RPMI7951 (cell line): ENCODE measurements at regions not wholly inside any gene's neighbourhood (a gene's known extent, or its start where the extent isn't known, plus 50 kb on each side); places are given as distances from the start of the nearest gene placed in this dataset.

Experiments
- DNase-seq: peaks from one replicate; pipeline ENCODE4 v3.0.0-alpha.2; 2012; ENCODE audit warnings: low read depth

- DNase-seq, result no peak
Observed at GRCh38 chr1:80436851-80437250, 1363.9 kb upstream of the ADGRL2 start.

- DNase-seq, result no peak
Observed at GRCh38 chr1:80427881-80428280, 1372.9 kb upstream of the ADGRL2 start.

- no peak for DNase-seq
Observed at GRCh38 chr1:80424249-80424648, 1376.5 kb upstream of the ADGRL2 start.

DNA sequence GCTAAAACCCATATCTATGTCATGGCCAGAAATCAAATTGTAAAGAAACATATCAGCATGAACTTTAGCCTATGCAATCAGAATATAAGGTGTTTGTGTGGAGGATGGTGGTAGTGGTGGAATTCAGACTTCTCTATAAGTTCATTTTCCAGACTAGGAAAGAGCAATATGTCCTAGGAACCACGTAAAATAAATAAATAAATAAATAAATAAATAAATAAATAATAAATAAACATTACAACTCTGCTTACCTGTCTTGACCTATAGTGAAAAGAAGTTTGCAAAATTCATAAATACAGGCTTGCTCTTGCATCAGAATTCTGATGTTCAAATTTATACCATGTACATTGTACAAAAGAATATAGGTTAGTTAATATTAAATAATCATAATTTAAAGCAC lies 1382.6 kb upstream of the ADGRL2 start:
- no peak for DNase-seq

DNA sequence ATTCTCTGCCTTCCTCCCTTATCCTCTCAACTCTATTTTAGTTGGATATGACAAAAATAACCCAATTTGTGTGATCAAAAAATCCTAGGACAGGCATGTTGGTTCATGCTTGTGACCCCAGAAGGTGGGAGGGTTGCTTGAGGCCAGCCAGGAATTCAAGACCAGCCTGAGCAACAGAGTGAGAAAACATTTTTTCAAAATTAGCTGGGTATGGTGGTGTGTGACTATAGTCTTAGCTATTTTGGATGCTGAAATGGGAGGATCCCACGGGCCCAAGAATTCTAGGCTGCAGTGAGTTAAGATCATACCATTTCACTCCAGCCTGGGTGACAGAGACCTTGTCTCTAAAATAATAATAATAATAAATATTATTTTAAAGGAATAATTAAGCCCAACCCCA lies 1383.1 kb upstream of the ADGRL2 start:
- no peak for DNase-seq

DNA sequence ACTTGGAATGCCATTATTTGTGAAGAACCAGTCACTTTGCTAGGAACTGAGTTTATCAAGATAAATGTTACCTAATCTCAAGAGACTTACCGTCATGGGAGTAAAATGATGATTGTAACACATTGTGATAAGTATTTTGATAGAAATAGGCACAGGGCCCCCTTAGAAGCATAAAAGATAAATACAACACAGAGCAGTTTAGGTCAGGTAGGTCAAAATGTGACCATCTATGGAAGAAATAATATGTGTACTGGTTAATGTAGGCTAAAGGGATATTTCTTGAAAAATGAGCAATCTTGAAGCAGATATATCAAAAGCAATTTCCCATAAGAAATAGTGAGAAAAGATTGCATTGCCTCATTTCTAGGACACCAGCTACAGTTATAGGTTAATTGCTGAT lies 1386.8 kb upstream of the ADGRL2 start:
- no peak for DNase-seq

DNA sequence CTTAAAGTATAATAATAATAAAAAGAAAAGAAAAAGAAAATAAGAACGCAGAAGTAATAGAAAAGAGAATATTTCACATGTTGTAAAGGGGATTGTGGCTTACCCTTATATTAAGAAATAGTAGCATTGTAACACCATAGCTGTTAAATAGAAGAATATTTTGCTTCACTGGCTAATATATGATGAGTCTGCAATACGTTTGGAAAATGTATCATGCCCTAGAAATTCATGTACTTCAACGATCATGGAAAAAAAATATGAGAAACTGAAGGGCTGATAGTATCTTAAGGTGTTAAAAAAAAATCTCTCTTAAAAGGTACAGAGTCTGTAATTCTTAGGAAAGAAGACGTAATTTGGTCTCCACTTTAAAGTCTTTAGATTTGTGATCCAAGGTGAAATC lies 1390.5 kb upstream of the ADGRL2 start:
- no peak for DNase-seq

- no peak for DNase-seq
Observed at GRCh38 chr1:80403471-80403893, 1397.0 kb upstream of the ADGRL4 start.

GRCh38 chr1:80402625-80403024 lies 1396.1 kb upstream of the ADGRL4 start:
- no peak for DNase-seq

- no peak for DNase-seq
Observed at GRCh38 chr1:80401757-80402156, 1395.2 kb upstream of the ADGRL4 start.

- DNase-seq, result no peak
Observed at GRCh38 chr1:80392529-80392928, 1386.0 kb upstream of the ADGRL4 start.

- DNase-seq, result no peak
Observed at GRCh38 chr1:80385650-80386049, 1379.1 kb upstream of the ADGRL4 start.

DNA sequence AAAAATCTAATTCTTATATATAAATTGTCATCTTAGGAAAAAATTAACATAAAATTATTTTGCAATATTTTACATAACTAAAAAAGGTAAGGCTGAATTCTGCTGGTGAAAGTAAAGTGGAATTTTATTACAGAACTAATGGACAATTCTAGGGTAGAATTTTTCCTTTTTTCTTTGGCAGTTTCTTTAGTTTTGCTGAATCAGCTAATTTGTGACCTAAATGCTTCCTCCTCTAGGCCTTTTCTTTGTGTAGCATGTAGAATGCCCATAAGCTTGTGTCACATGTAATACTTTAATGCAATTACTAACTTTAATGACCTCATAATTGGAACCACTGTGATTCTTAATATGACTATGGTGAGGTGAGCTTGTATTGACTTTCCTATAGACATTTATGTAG lies 1378.4 kb upstream of the ADGRL4 start:
- DNase-seq, result no peak

DNA sequence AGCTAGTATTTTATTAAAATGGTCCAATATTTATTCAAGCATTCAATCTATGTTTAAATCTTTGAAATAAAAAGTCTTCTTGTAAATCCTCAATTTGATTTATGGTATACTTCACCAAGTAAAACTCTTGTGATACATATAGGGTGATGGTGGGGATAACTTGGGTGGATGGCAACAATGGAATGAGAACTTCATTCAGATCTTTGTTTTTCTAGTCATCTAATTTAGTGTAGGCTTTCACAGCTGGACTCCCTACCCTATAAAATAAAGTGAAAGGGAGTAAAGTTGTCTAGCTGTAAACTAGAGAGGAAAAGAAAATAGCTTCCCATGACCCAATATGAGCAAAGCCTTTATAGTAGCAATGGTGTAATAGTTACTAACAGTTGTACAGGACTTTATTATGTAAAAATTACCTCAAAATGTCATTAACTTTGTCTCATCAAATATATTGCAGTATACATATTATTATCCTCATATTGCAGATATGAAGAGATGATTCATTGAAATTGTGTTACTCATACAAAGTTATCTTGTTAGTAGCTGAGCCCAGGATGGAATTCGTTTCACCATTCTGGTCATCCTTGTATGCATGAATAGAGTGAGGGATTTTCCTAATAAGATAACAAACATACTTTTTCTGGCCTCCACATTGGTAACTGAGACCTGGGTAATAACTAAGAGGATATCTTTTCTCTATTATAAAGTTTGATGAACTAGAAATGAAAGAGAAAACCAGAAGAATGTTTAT lies 1377.7 kb upstream of the ADGRL4 start:
- no peak for DNase-seq

GRCh38 chr1:80375662-80376061 lies 1369.1 kb upstream of the ADGRL4 start:
- no peak for DNase-seq

- DNase-seq, result no peak
Observed at GRCh38 chr1:80375109-80375508, 1368.6 kb upstream of the ADGRL4 start.

DNA sequence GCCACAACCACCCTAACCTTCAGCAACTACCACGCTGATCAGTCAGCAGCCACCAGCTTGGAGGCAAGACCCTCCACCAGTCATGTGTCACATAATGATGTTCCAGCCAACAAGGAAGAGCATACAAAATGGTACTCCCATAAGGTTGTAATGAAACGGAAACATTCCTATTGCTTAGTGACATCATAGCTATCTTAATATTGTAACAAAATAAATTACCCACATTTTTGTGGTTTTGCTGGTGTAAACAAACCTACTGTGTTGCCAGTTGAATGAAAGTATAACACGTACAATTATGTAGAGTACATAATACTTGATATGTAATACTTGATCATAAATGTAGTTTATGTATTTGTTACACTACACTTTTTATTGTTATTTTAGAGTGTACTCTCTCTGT lies 1363.2 kb upstream of the ADGRL4 start:
- no peak for DNase-seq

DNA sequence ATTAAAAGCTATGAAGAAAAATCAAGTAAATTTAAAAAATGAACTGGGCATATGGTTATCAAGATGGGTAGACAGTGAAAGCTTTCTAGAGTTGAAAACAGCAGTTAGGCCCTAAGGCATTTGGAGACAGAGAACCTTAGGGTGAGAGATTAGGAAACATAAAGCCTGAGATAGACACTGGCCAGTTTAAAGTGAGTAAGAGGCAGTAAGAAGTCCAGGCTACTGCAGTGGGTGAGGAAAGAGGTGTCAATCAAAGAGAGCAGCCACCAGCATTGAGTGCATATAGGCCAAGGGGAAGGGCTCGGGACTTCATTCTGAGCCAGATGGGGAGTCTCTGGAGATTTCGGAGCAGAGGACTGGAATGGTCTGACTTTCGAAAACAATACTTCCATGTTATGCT lies 1360.5 kb upstream of the ADGRL4 start:
- DNase-seq, result no peak

DNA sequence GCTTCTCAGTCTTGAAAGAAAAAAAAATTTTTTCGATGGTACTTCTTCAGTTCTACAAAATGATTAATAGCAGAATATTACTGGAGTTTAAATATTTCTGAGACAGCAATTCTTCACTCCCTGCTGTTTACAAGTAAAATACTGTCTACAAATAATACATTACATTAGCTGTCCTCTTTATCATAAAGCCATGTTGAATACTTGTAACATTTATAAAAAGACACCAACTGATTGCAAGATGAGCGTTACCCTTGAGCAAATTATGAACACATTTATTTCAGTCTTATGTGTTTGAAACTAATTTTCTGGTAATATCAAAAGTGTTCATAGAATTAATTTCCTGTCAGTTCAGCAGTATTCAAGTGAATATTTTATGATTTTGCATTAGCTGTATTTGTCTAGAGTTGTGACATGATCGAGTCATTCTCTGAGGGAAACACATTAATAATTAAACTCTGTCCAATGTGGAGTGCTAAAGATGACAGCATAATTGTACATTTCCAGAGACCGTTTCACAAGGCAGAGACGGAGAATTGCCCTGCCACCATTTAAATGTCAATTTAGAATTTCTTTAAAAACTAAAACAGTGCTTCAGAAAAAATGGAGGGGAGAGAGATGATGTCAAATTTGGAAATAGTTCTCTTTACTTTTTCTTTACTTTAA lies 1359.0 kb upstream of the ADGRL4 start:
- DNase-seq, result no peak

- no peak for DNase-seq
Observed at GRCh38 chr1:80363689-80364475, 1357.4 kb upstream of the ADGRL4 start.

GRCh38 chr1:80359666-80360065 lies 1353.1 kb upstream of the ADGRL4 start:
- no peak for DNase-seq

DNA sequence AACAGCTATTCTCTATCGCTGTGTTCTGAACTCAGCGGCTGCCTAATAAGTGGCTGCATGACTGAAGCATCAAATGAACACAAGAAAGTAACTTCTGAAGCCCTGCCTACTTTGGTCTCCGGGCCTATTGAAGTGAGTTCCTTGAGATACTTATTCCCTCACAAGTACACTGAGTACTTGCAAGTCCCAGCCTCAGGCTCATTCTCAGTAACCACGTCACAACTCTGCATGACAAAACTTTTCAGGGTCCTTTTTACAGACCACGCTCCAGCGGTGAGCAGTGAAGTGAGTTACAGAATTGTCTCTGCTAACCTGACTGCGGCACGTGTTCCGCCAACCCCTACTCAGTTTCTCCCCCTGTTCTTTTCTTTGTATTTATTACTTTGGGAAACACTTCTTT lies 1342.7 kb upstream of the ADGRL4 start:
- no peak for DNase-seq

- no peak for DNase-seq
Observed at GRCh38 chr1:80341021-80341420, 1334.5 kb upstream of the ADGRL4 start.
